ENCODE measurements at regions not wholly inside any gene's neighbourhood (a gene's known extent, or its start where the extent isn't known, plus 50 kb on each side); places are given as distances from the start of the nearest gene placed in this dataset.
"Not testable (repeated sequence)": the region's sequence is repeated elsewhere in the genome, so short reads cannot be mapped to it uniquely, and the experiment has no call there.

- DNase-seq (ENCODE audit: low read depth, low spot score), result peak; percentile 58
- no peak overlapping the region for H3K4me3 ChIP-seq (ENCODE audit: low read length)
Measured at GRCh38 chr21:33121715-33122475, 52.0 kb downstream of the OLIG1 start.

- H3K4me3 ChIP-seq (ENCODE audit: low read length), result no peak overlapping the region
- DNase-seq (ENCODE audit: low read depth, low spot score), result no peak
Measured at GRCh38 chr21:33122507-33122906, 52.6 kb downstream of the OLIG1 start.

- no peak overlapping the region for H3K4me3 ChIP-seq (ENCODE audit: low read length)
- DNase-seq (ENCODE audit: low read depth, low spot score), result no peak
Measured at GRCh38 chr21:33123374-33124123, 53.6 kb downstream of the OLIG1 start.

- DNase-seq (ENCODE audit: low read depth, low spot score), result no peak
- no peak overlapping the region for H3K4me3 ChIP-seq (ENCODE audit: low read length)
Measured at GRCh38 chr21:33124889-33125288, 54.9 kb downstream of the OLIG1 start.

GRCh38 chr21:33125680-33126375, 55.9 kb downstream of the OLIG1 start:
- no peak overlapping the region for H3K4me3 ChIP-seq (ENCODE audit: low read length)
- DNase-seq (ENCODE audit: low read depth, low spot score), result no peak

GRCh38 chr21:33126569-33126968, 56.6 kb downstream of the OLIG1 start:
- no peak for DNase-seq (ENCODE audit: low read depth, low spot score)
- H3K4me3 ChIP-seq (ENCODE audit: low read length), result no peak overlapping the region

GRCh38 chr21:33127154-33127867, 57.4 kb downstream of the OLIG1 start:
- DNase-seq (ENCODE audit: low read depth, low spot score), result no peak
- H3K4me3 ChIP-seq (ENCODE audit: low read length), result no peak overlapping the region

GRCh38 chr21:33127868-33128242, 57.9 kb downstream of the OLIG1 start:
- DNase-seq (ENCODE audit: low read depth, low spot score), result no peak
- H3K4me3 ChIP-seq (ENCODE audit: low read length), result no peak overlapping the region

- H3K4me3 ChIP-seq (ENCODE audit: low read length), result no peak overlapping the region
- DNase-seq (ENCODE audit: low read depth, low spot score), result no peak
Measured at GRCh38 chr21:33128538-33128937, 58.6 kb downstream of the OLIG1 start.

GRCh38 chr21:33132054-33132453, 62.1 kb downstream of the OLIG1 start:
- H3K4me3 ChIP-seq (ENCODE audit: low read length), result no peak overlapping the region
- DNase-seq (ENCODE audit: low read depth, low spot score), result no peak

- DNase-seq (ENCODE audit: low read depth, low spot score), result no peak
Measured at GRCh38 chr21:33133892-33134291, 64.0 kb downstream of the OLIG1 start.

GRCh38 chr21:33135925-33136324, 66.0 kb downstream of the OLIG1 start:
- no peak overlapping the region for H3K4me3 ChIP-seq (ENCODE audit: low read length)
- DNase-seq (ENCODE audit: low read depth, low spot score), result no peak

More at GRCh38 chr21:33133892-33134291, 64.0 kb downstream of the OLIG1 start:
- no peak overlapping the region for H3K4me3 ChIP-seq (ENCODE audit: low read length)

GRCh38 chr21:33136847-33137502, 67.0 kb downstream of the OLIG1 start:
- no peak overlapping the region for H3K4me3 ChIP-seq (ENCODE audit: low read length)
- DNase-seq (ENCODE audit: low read depth, low spot score), result no peak

GRCh38 chr21:33139084-33139483, 69.1 kb downstream of the OLIG1 start:
- H3K4me3 ChIP-seq (ENCODE audit: low read length), result no peak overlapping the region
- DNase-seq (ENCODE audit: low read depth, low spot score), result peak; percentile 28

GRCh38 chr21:33140288-33140687, 70.3 kb downstream of the OLIG1 start:
- H3K4me3 ChIP-seq (ENCODE audit: low read length), result no peak overlapping the region
- no peak for DNase-seq (ENCODE audit: low read depth, low spot score)

- H3K4me3 ChIP-seq (ENCODE audit: low read length), result no peak overlapping the region
- DNase-seq (ENCODE audit: low read depth, low spot score), result no peak
Measured at GRCh38 chr21:33146467-33146866, 76.5 kb downstream of the OLIG1 start.

GRCh38 chr21:33149181-33149580, 79.2 kb downstream of the OLIG1 start:
- DNase-seq (ENCODE audit: low read depth, low spot score), result no peak
- no peak overlapping the region for H3K4me3 ChIP-seq (ENCODE audit: low read length)

GRCh38 chr21:33150968-33151367, 78.8 kb upstream of the IFNAR2 start:
- not testable (repeated sequence) for DNase-seq (ENCODE audit: low read depth, low spot score)

More at GRCh38 chr21:33150968-33151367, 78.8 kb upstream of the IFNAR2 start:
- not testable (repeated sequence) for H3K4me3 ChIP-seq (ENCODE audit: low read length)

Data from Jurkat, Clone E6-1 (cell line).